ENCODE measurements at regions not wholly inside any gene's neighbourhood (a gene's known extent, or its start where the extent isn't known, plus 50 kb on each side); places are given as distances from the start of the nearest gene placed in this dataset.
A peak's percentile ranks its signal among the peaks of the same experiment; 100 is the strongest.

- CTCF ChIA-PET: no interaction called here
- DNase-seq: no peak
Measured at GRCh38 chr7:115707258-115708012, 323.1 kb downstream of the TFEC start.

GRCh38 chr7:115704884-115705283 lies 325.7 kb downstream of the TFEC start:
- CTCF ChIA-PET: no interaction called here
- no peaks in the 10 kb centered on the region for H3K9me3 Mint-ChIP-seq
- no peaks in the 10 kb centered on the region for H3K4me1 Mint-ChIP-seq
- no peak overlapping the region for H3K27ac Mint-ChIP-seq
- no peaks in the 10 kb centered on the region for H3K36me3 Mint-ChIP-seq
- no peak overlapping the region for H3K4me3 Mint-ChIP-seq
- DNase-seq: no peak
- no peaks in the 10 kb centered on the region for H3K27me3 Mint-ChIP-seq

More at GRCh38 chr7:115707258-115708012, 323.1 kb downstream of the TFEC start:
- Mint-ChIP-seq H3K9me3 (no peaks in the 10 kb centered on the region), H3K27me3 (no peaks in the 10 kb centered on the region), H3K4me3 (no peak overlapping the region), H3K36me3 (no peaks in the 10 kb centered on the region), H3K27ac (no peak overlapping the region), H3K4me1 (no peaks in the 10 kb centered on the region)

GRCh38 chr7:115701141-115701540 lies 329.4 kb downstream of the TFEC start:
- no peak for DNase-seq
- Mint-ChIP-seq H3K27ac (no peak overlapping the region), H3K4me3 (no peak overlapping the region), H3K27me3 (no peaks in the 10 kb centered on the region), H3K36me3 (no peaks in the 10 kb centered on the region), H3K9me3 (no peaks in the 10 kb centered on the region), H3K4me1 (no peaks in the 10 kb centered on the region)
- CTCF ChIA-PET: no interaction called here

- Mint-ChIP-seq H3K4me3 (no peak overlapping the region), H3K9me3 (no peaks in the 10 kb centered on the region), H3K27me3 (no peaks in the 10 kb centered on the region), H3K4me1 (no peaks in the 10 kb centered on the region), H3K36me3 (no peaks in the 10 kb centered on the region), H3K27ac (no peak overlapping the region)
- CTCF ChIA-PET: no interaction called here
- no peak for DNase-seq
Measured at GRCh38 chr7:115694424-115694823, 336.1 kb downstream of the TFEC start.

- Mint-ChIP-seq H3K4me3 (no peak overlapping the region), H3K4me1 (no peaks in the 10 kb centered on the region), H3K9me3 (no peaks in the 10 kb centered on the region), H3K36me3 (no peaks in the 10 kb centered on the region), H3K27ac (no peak overlapping the region), H3K27me3 (no peaks in the 10 kb centered on the region)
- no peak for DNase-seq
- CTCF ChIA-PET: no interaction called here
Measured at GRCh38 chr7:115693779-115694178, 336.8 kb downstream of the TFEC start.

- CTCF ChIA-PET: interaction anchor here (0.7 to 1.6 kb wide), 2 partner anchors 10 to 33 kb away, joined by 3 to 5 read pairs; no protein-coding TSS in a partner anchor
- no peak overlapping the region for H3K27ac Mint-ChIP-seq
- no peaks in the 10 kb centered on the region for H3K27me3 Mint-ChIP-seq
- H3K4me1 Mint-ChIP-seq: no peaks in the 10 kb centered on the region
- no peaks in the 10 kb centered on the region for H3K36me3 Mint-ChIP-seq
- H3K4me3 Mint-ChIP-seq: no peak overlapping the region
- DNase-seq: no peak
- H3K9me3 Mint-ChIP-seq: no peaks in the 10 kb centered on the region
Measured at GRCh38 chr7:115689941-115690340, 340.6 kb downstream of the TFEC start.

DNA sequence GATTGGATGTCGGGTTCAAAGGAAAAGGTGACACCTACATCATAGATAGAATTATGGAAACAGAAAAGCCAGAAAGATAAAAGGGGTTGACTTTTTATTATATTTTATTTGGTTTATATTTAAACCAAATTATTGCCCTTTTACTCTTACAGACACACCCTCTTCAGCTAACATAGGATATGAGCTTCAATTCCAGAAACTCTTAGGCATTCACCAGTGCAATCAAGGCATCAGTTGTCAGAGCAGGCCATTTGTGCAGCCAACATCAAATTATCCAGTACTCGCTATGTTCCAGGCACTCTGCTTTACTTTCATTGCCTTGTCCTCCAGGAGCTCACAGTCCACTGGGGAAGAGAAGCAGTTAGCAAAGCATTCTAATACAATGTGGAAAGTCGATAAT lies 347.5 kb downstream of the TFEC start:
- no peaks in the 10 kb centered on the region for H3K9me3 Mint-ChIP-seq
- no peak overlapping the region for H3K27ac Mint-ChIP-seq
- no peak overlapping the region for H3K4me3 Mint-ChIP-seq
- CTCF ChIA-PET: interaction anchor here (0.6 kb wide), 1 partner anchor 1532 kb away, joined by 3 read pairs; no protein-coding TSS in a partner anchor
- no peak for DNase-seq
- no peaks in the 10 kb centered on the region for H3K4me1 Mint-ChIP-seq
- no peaks in the 10 kb centered on the region for H3K36me3 Mint-ChIP-seq
- no peaks in the 10 kb centered on the region for H3K27me3 Mint-ChIP-seq

- H3K27me3 Mint-ChIP-seq: no peaks in the 10 kb centered on the region
- DNase-seq: no peak
- no peak overlapping the region for H3K4me3 Mint-ChIP-seq
- CTCF ChIA-PET: interaction anchor here (0.6 kb wide), 1 partner anchor 1532 kb away, joined by 3 read pairs; no protein-coding TSS in a partner anchor
- no peaks in the 10 kb centered on the region for H3K36me3 Mint-ChIP-seq
- no peak overlapping the region for H3K27ac Mint-ChIP-seq
- no peaks in the 10 kb centered on the region for H3K4me1 Mint-ChIP-seq
- no peaks in the 10 kb centered on the region for H3K9me3 Mint-ChIP-seq
Measured at GRCh38 chr7:115682507-115682906, 348.1 kb downstream of the TFEC start.

DNA sequence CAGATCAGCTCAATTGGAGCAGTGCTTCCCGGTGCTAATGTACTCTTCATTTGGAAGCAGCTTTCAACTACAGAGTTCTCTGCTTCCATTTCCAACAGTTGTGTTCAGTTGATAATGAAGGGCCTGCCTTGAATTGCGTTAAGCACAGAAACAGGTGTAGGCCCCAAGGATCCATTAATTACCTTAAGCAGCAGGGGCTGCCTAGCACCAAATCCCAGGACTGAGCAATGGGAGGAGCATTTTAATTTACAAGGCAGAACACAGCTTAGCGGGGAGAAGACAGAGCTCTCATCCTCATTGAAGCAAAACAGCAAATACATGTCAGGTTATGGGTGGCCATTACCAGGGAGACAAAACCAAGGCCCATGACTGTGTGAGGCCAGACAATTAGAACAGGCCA lies 349.6 kb downstream of the TFEC start:
- Mint-ChIP-seq H3K4me1 (no peaks in the 10 kb centered on the region), H3K27me3 (no peaks in the 10 kb centered on the region), H3K4me3 (no peak overlapping the region), H3K27ac (no peak overlapping the region), H3K9me3 (no peaks in the 10 kb centered on the region), H3K36me3 (no peaks in the 10 kb centered on the region)
- no peak for DNase-seq
- CTCF ChIA-PET: no interaction called here

DNA sequence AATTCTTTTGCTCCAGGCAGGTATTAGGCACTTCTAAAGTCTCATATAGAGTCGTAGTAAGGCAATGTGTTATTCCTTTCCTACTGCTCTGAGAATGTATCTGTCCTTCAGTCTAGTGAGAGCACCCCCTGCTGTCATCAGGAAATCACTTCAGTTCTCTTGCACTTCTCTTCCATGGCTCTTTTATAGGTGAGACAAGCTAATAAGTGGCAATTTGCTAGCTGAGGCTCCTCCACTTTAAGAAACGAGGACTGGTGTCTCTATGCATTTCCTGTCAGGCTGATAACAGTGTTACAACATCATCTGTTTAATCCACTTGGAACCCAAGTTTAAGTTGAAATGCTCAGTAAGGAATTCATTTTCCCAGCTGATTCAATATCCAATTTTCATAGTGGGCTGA lies 350.6 kb downstream of the TFEC start:
- Mint-ChIP-seq H3K27ac (no peak overlapping the region), H3K9me3 (no peaks in the 10 kb centered on the region), H3K4me3 (no peak overlapping the region), H3K36me3 (no peaks in the 10 kb centered on the region), H3K4me1 (no peaks in the 10 kb centered on the region), H3K27me3 (no peaks in the 10 kb centered on the region)
- CTCF ChIA-PET: interaction anchor here (1.9 kb wide), 1 partner anchor 9 kb away, joined by 5 read pairs; no protein-coding TSS in a partner anchor
- peak; percentile 19 for DNase-seq

DNA sequence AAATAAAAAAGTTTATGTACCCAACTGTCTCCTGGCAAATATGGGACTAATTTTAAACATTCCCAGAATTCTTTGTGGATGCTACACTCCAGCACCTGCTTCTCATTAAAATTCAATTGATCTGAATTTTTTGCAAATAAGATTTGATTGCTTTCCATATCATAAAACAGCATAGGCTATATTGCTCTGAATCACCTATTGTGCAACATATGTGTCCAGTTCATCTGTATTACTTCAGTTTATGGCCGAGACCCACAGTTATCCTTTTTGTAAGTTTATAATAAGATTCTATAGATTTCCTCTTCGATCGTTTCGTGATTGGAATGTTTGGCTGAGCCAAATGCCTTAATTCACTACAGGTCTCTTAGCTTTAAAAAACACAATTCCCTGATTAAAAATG lies 351.1 kb downstream of the TFEC start:
- no peaks in the 10 kb centered on the region for H3K9me3 Mint-ChIP-seq
- CTCF ChIA-PET: interaction anchor here (1.9 kb wide), 1 partner anchor 10 kb away, joined by 5 read pairs; no protein-coding TSS in a partner anchor
- DNase-seq: no peak
- H3K36me3 Mint-ChIP-seq: no peaks in the 10 kb centered on the region
- no peaks in the 10 kb centered on the region for H3K27me3 Mint-ChIP-seq
- no peak overlapping the region for H3K4me3 Mint-ChIP-seq
- no peaks in the 10 kb centered on the region for H3K4me1 Mint-ChIP-seq
- H3K27ac Mint-ChIP-seq: no peak overlapping the region

DNA sequence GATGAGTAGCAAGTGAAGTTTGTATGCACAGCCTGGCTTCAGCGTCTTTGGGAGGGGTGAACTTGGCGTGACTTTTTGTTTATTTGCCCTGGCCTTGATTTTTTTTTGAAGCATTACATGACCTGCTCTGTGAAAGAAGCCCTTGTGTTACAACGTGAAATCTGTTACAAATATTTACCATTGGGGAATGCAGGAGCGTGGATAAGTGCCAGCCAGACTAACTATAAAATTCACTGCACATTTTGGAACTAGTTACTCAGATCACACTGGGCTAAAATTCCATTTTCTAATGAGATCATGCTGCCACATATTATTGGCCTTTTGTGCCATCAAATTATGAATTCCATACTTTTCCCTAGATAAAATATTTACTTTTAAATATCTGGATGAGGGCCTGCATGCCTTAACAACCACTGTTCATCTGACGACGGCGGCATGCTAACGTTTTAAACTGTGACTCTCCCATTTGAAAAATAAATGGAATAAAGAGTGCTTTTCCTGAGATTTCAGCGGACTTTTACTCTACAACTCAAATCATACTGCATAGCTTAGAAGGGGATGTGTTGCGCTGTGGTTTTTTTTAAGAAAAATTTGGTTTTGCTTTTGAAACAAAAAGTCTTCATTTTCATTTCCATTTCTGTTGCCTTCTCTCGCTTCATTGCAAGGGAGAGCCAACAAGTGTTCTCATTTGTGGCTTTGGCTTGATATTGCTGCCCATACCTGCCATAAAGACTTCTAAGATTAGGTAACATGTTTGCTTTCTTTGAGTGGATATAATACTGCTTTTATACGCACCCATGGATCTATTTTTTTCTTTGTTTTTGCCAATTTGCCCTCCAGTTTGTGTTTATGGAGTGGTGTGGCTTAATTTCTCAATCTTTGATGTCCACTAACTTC lies 352.2 kb downstream of the TFEC start:
- no peaks in the 10 kb centered on the region for H3K36me3 Mint-ChIP-seq
- no peak overlapping the region for H3K4me3 Mint-ChIP-seq
- no peaks in the 10 kb centered on the region for H3K27me3 Mint-ChIP-seq
- CTCF ChIA-PET: interaction anchor here (1.9 kb wide), 1 partner anchor 11 kb away, joined by 5 read pairs; no protein-coding TSS in a partner anchor
- no peak overlapping the region for H3K27ac Mint-ChIP-seq
- H3K9me3 Mint-ChIP-seq: no peaks in the 10 kb centered on the region
- no peaks in the 10 kb centered on the region for H3K4me1 Mint-ChIP-seq
- no peak for DNase-seq

DNA sequence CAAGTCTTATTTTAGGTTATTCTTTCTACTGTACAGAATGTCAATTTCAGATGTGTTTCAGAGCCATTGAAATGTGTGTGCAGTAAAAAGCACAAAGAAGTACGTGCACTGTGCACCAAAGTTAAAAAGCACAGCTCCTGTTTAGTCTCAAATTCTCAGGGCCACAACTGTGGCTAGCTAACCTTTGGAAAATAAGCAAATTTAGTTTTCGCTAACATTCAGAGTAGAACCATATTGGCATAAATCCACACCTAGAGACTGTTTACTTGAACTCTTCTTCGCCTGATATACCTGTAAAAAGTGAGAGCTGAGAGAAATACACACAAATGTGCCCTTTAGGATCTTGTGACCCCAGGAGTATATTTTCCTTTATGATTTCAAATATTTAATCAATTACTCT lies 353.9 kb downstream of the TFEC start:
- H3K9me3 Mint-ChIP-seq: no peaks in the 10 kb centered on the region
- H3K4me3 Mint-ChIP-seq: no peak overlapping the region
- no peak overlapping the region for H3K27ac Mint-ChIP-seq
- CTCF ChIA-PET: no interaction called here
- no peaks in the 10 kb centered on the region for H3K36me3 Mint-ChIP-seq
- no peaks in the 10 kb centered on the region for H3K27me3 Mint-ChIP-seq
- DNase-seq: no peak
- no peaks in the 10 kb centered on the region for H3K4me1 Mint-ChIP-seq

DNA sequence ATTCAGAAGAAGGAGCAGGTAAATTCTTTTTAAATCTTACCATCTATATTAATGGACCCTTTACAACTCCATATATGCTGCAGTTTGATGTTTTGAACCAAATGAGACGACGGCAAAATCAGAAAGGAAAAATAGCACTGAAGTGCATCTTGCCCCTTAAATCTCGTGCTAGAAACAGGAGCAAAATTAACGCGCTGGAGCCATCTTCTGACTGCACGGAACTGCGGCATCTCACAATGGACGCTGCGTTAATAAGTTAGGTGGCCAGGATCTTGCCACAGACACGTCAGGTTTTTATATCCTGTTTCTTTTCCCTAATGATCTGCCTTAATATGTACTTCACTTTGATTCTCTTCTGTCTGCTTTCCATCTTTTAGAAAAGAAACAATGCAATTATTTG lies 354.5 kb downstream of the TFEC start:
- H3K27me3 Mint-ChIP-seq: no peaks in the 10 kb centered on the region
- no peaks in the 10 kb centered on the region for H3K9me3 Mint-ChIP-seq
- H3K27ac Mint-ChIP-seq: no peak overlapping the region
- H3K4me1 Mint-ChIP-seq: no peaks in the 10 kb centered on the region
- no peaks in the 10 kb centered on the region for H3K36me3 Mint-ChIP-seq
- no peak overlapping the region for H3K4me3 Mint-ChIP-seq
- no peak for DNase-seq
- CTCF ChIA-PET: no interaction called here

Measured in activated naive CD4-positive, alpha-beta T cell treated with anti-CD3 and anti-CD28 coated beads, Interleukin-2, amount 10 ng/mL, durations not matched to agents 7 days and 5 days (primary cell).